Loucy (cell line): ENCODE measurements at regions not wholly inside any gene's neighbourhood (a gene's known extent, or its start where the extent isn't known, plus 50 kb on each side); places are given as distances from the start of the nearest gene placed in this dataset.

Experiments used
- H2AFZ ChIP-seq: fragments of 200-600 bp; sonication (generic); 2 replicates; pipeline ENCODE4 v1.6.0; 2016; ENCODE audit warnings: antibody characterized with exemption, mild to moderate bottlenecking, low read length, moderate library complexity
- H3F3A ChIP-seq: fragments of 200-600 bp; 2 replicates; pipeline ENCODE4 v1.6.0; 2016; ENCODE audit warnings: antibody characterized with exemption, low read depth, mild to moderate bottlenecking
- H3K27me3 ChIP-seq: fragments of 200-600 bp; sonication (generic); 2 replicates; pipeline ENCODE4 v1.6.1; 2014; ENCODE audit warnings: low read length, mild to moderate bottlenecking; ENCODE audit not compliant: insufficient read depth, poor library complexity, severe bottlenecking
- H3K36me3 ChIP-seq: fragments of 200-600 bp; sonication (generic); 2 replicates; pipeline ENCODE4 v1.6.1; 2016; ENCODE audit warnings: low read length; ENCODE audit not compliant: insufficient read depth
- H3K4me1 ChIP-seq: fragments of 200-600 bp; sonication (generic); 2 replicates; pipeline ENCODE4 v1.5.1; 2014; ENCODE audit warnings: low read length, mild to moderate bottlenecking; ENCODE audit not compliant: insufficient read depth, poor library complexity, severe bottlenecking
- H3K4me2 ChIP-seq: fragments of 200-600 bp; sonication (generic); 2 replicates; pipeline ENCODE4 v1.6.0; 2014; ENCODE audit warnings: antibody characterized with exemption, low read length, low read depth, mild to moderate bottlenecking; ENCODE audit not compliant: poor library complexity, severe bottlenecking
- H3K4me3 ChIP-seq: fragments of 200-600 bp; sonication (generic); 2 replicates; pipeline ENCODE4 v1.5.1; 2014; ENCODE audit warnings: low read length, mild to moderate bottlenecking, mixed read lengths; ENCODE audit not compliant: poor library complexity, severe bottlenecking
- H3K79me2 ChIP-seq: fragments of 200-600 bp; sonication (generic); 2 replicates; pipeline ENCODE4 v1.6.1; 2014; ENCODE audit warnings: low read length; ENCODE audit not compliant: insufficient read depth
- H3K9ac ChIP-seq: fragments of 200-600 bp; sonication (generic); 2 replicates; pipeline ENCODE4 v1.6.0; 2014; ENCODE audit warnings: mild to moderate bottlenecking, low read depth, low read length, moderate library complexity; ENCODE audit not compliant: poor library complexity, severe bottlenecking
- H3K9me2 ChIP-seq: fragments of 200-600 bp; sonication (generic); replicated peaks from 2 replicates; pipeline ENCODE4 v1.6.1; 2016; ENCODE audit warnings: low read depth, low read length, mixed read lengths
- H3K9me3 ChIP-seq: fragments of 200-600 bp; sonication (generic); 2 replicates; pipeline ENCODE4 v1.6.1; 2014; ENCODE audit warnings: mild to moderate bottlenecking, antibody characterized with exemption, low read length, low read depth; ENCODE audit not compliant: insufficient read depth
- H4K20me1 ChIP-seq: fragments of 200-600 bp; sonication (generic); 2 replicates; pipeline ENCODE4 v1.6.0; 2014; ENCODE audit warnings: antibody characterized with exemption, low read length, mild to moderate bottlenecking; ENCODE audit not compliant: insufficient read depth, poor library complexity, severe bottlenecking
- CTCF ChIP-seq: fragments of 200-600 bp; sonication (generic); conservative IDR thresholded peaks from 2 replicates; pipeline ENCODE4 v1.5.1; 2014; ENCODE audit warnings: mild to moderate bottlenecking, antibody characterized with exemption, low read length
- EZH2phosphoT487 ChIP-seq: fragments of 200-600 bp; IDR thresholded peaks from 2 replicates; pipeline ENCODE4 v1.6.1; 2018; ENCODE audit warnings: antibody characterized with exemption, mild to moderate bottlenecking, moderate library complexity, borderline replicate concordance

- Histone ChIP-seq H3K27me3 (no peaks in the 10 kb centered on the region), H3K4me1 (no peaks in the 10 kb centered on the region)
- no peak for TF ChIP-seq EZH2phosphoT487
- TF ChIP-seq CTCF: no peak
These were observed 1989.8 kb upstream of the TENM3 start for GRCh38 chr4:180253419-180253818.

GRCh38 chr4:180261346-180261745 is 1981.9 kb upstream of the TENM3 start:
- H3K4me1 ChIP-seq: no peaks in the 10 kb centered on the region
- H3K4me2 ChIP-seq: no peak overlapping the region
- no peaks in the 10 kb centered on the region for H3F3A ChIP-seq
- no peaks in the 10 kb centered on the region for H3K9me3 ChIP-seq
- H4K20me1 ChIP-seq: no peaks in the 10 kb centered on the region
- no peak overlapping the region for H2AFZ ChIP-seq
- no peaks in the 10 kb centered on the region for H3K36me3 ChIP-seq
- H3K9me2 ChIP-seq: no peaks in the 10 kb centered on the region
- H3K4me3 ChIP-seq: no peak overlapping the region
- no peaks in the 10 kb centered on the region for H3K27me3 ChIP-seq
- H3K79me2 ChIP-seq: no peaks in the 10 kb centered on the region
- TF ChIP-seq EZH2phosphoT487: no peak
- no peak for TF ChIP-seq CTCF
- H3K9ac ChIP-seq: no peak overlapping the region

More at GRCh38 chr4:180253419-180253818, 1989.8 kb upstream of the TENM3 start:
- Histone ChIP-seq H4K20me1 (no peaks in the 10 kb centered on the region), H3K9ac (no peak overlapping the region), H3K4me3 (no peak overlapping the region), H3K9me2 (no peaks in the 10 kb centered on the region), H3K4me2 (no peak overlapping the region), H3F3A (no peaks in the 10 kb centered on the region), H3K9me3 (no peaks in the 10 kb centered on the region), H3K79me2 (no peaks in the 10 kb centered on the region), H3K36me3 (no peaks in the 10 kb centered on the region), H2AFZ (no peak overlapping the region)

- Histone ChIP-seq H3K4me1 (no peaks in the 10 kb centered on the region), H3K27me3 (no peaks in the 10 kb centered on the region), H3K4me3 (no peak overlapping the region), H4K20me1 (no peaks in the 10 kb centered on the region), H3K9me3 (no peaks in the 10 kb centered on the region), H3K9me2 (no peaks in the 10 kb centered on the region), H3K79me2 (no peaks in the 10 kb centered on the region), H2AFZ (no peak overlapping the region), H3K36me3 (no peaks in the 10 kb centered on the region), H3F3A (no peaks in the 10 kb centered on the region), H3K4me2 (no peak overlapping the region), H3K9ac (no peak overlapping the region)
- TF ChIP-seq CTCF (no peak), EZH2phosphoT487 (no peak)
These were observed 1963.1 kb upstream of the TENM3 start for GRCh38 chr4:180280076-180280475.
